A673 (cell line): ENCODE measurements at regions not wholly inside any gene's neighbourhood (a gene's known extent, or its start where the extent isn't known, plus 50 kb on each side); places are given as distances from the start of the nearest gene placed in this dataset.
"Not testable (repeated sequence)": the region's sequence is repeated elsewhere in the genome, so short reads cannot be mapped to it uniquely, and the experiment has no call there.

Experiments
- BruUV-seq: library from RNA; stranded (reverse); fragments of 400-500 nt; replicated peaks from 2 replicates; lab custom pipeline; 2021; lab: Mats Ljungman, UMichigan
- CTCF ChIA-PET: fragments of 300-600 bp; sonication (Branson Sonifier 250); formaldehyde crosslinking; loops from one replicate; lab custom pipeline; 2022; ENCODE audit warnings: antibody characterized with exemption; lab: Charles Lee
- POLR2A ChIA-PET: fragments of 300-600 bp; sonication (Branson Sonifier 250); formaldehyde crosslinking; loops from one replicate; lab custom pipeline; 2022; ENCODE audit warnings: antibody characterized with exemption; ENCODE audit not compliant: low non-redundant PET; lab: Charles Lee
- DNase-seq: peaks from one replicate; pipeline ENCODE4 v3.0.0-alpha.2; 2015; ENCODE audit warnings: low spot score
- H3K27ac ChIP-seq: fragments of 200-600 bp; sonication (generic); 2 replicates; pipeline ENCODE4 v1.5.1; 2016; ENCODE audit warnings: mixed run types, low read depth, mild to moderate bottlenecking, mixed read lengths, antibody characterized with exemption, low read length; ENCODE audit not compliant: poor library complexity, severe bottlenecking
- H3K27me3 ChIP-seq: fragments of 200-600 bp; sonication (generic); replicated peaks from 2 replicates; pipeline ENCODE4 v1.6.1; 2017; ENCODE audit warnings: mixed run types, low read depth, mild to moderate bottlenecking, mixed read lengths, antibody characterized with exemption, low read length; ENCODE audit not compliant: insufficient read depth, poor library complexity
- H3K36me3 ChIP-seq: fragments of 200-600 bp; sonication (generic); 2 replicates; pipeline ENCODE4 v1.6.1; 2016; ENCODE audit warnings: mixed run types, mild to moderate bottlenecking, mixed read lengths, antibody characterized with exemption, low read length; ENCODE audit not compliant: insufficient read depth, poor library complexity, severe bottlenecking
- H3K4me1 ChIP-seq: fragments of 200-600 bp; sonication (generic); 2 replicates; pipeline ENCODE4 v1.6.1; 2017; ENCODE audit warnings: mixed run types, mild to moderate bottlenecking, mixed read lengths, antibody characterized with exemption, low read length; ENCODE audit not compliant: insufficient read depth, poor library complexity, severe bottlenecking
- H3K4me3 ChIP-seq: fragments of 200-600 bp; sonication (generic); 2 replicates; pipeline ENCODE4 v1.5.1; 2016; ENCODE audit warnings: low read depth, mixed run types, mild to moderate bottlenecking, mixed read lengths, low read length; ENCODE audit not compliant: poor library complexity, severe bottlenecking
- H3K9me3 ChIP-seq: fragments of 200-600 bp; sonication (generic); 2 replicates; pipeline ENCODE4 v1.6.1; 2016; ENCODE audit warnings: mixed run types, low read depth, mild to moderate bottlenecking, mixed read lengths, antibody characterized with exemption, low read length; ENCODE audit not compliant: poor library complexity, severe bottlenecking
- intact Hi-C: fragments of 100-400 bp; cut with micrococcal nuclease; formaldehyde crosslinking; loops from one replicate; pipeline ENCODE4 v1.10.0; 2022; ENCODE audit not compliant: unreplicated experiment

DNA sequence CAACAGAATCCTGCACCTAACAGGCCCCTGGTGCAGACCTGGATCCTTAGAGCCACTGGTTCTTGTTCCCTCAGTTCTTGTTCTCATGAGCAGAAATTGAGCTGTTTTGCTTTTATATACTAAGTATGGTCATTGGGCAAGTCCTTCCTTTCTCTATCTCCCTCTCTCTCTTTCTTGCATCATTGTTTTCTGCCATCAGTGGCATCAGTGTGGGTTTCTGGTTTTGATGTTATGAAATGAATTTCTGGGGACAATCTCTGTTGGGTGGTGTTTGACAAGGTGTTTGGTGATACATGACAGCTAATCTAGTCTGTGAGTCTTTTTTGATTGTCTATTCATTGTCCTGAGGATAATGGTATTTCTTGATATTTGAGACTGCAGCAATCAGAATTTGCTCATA is 168.0 kb upstream of the NOTCH2NLA start:
- H3K27ac ChIP-seq, H3K4me3 ChIP-seq, intact Hi-C loops, CTCF ChIA-PET, BruUV-seq, H3K27me3 ChIP-seq, DNase-seq, H3K4me1 ChIP-seq, H3K9me3 ChIP-seq, POLR2A ChIA-PET, H3K36me3 ChIP-seq: not testable (repeated sequence)

DNA sequence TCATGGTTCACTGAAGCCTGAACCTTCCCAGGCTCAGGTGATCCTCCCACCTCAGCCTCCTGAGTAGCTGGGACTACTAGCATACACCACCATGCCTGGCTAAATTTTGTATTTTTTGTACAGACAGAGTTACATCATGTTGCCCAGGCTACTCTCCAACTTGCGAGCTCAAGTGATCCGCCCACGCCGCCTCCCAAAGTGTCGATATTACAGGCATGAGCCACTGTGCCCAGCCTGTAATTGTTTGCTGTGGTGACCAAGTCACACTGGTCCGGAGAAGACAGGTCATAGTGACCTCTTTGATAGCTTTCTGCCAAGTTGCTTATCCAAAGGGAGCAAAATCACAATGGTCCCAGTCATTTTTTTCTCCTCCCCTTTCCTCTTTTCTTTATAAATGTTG is 167.4 kb upstream of the NOTCH2NLA start:
- intact Hi-C loops, CTCF ChIA-PET, POLR2A ChIA-PET, H3K27ac ChIP-seq, H3K27me3 ChIP-seq, H3K4me3 ChIP-seq, H3K4me1 ChIP-seq, H3K36me3 ChIP-seq, BruUV-seq, DNase-seq, H3K9me3 ChIP-seq: not testable (repeated sequence)

DNA sequence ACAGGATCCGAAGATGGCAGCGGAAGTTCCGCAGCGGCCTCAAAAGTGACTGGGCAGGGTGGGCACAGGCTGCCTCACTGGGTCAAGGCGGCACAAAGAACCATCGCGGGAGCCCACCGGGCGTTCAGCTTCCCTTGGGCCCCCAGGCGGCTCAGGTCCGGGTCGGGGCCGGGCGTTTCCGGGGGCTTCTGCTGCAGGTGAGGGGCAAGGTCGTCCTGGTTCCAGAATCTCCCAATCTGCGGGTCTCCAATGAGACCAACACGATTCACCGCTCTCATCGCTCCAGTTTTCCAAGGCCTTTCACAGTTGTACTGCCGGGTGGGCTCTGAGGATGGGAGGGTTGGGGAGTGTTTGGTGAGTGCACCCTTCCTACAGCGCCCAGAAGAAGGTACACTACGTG is 165.0 kb upstream of the NOTCH2NLA start:
- H3K9me3 ChIP-seq, BruUV-seq, DNase-seq, POLR2A ChIA-PET, CTCF ChIA-PET, H3K36me3 ChIP-seq, intact Hi-C loops, H3K4me1 ChIP-seq, H3K27me3 ChIP-seq, H3K27ac ChIP-seq, H3K4me3 ChIP-seq: not testable (repeated sequence)

- H3K9me3 ChIP-seq, CTCF ChIA-PET, H3K27ac ChIP-seq, H3K27me3 ChIP-seq, H3K4me3 ChIP-seq, H3K36me3 ChIP-seq, POLR2A ChIA-PET, BruUV-seq, H3K4me1 ChIP-seq, DNase-seq, intact Hi-C loops: not testable (repeated sequence)
Measured at GRCh38 chr1:146393154-146393553, 164.3 kb upstream of the NOTCH2NLA start.

GRCh38 chr1:146389178-146389577 is 160.4 kb upstream of the NOTCH2NLA start:
- H3K9me3 ChIP-seq, BruUV-seq, CTCF ChIA-PET, H3K36me3 ChIP-seq, intact Hi-C loops, DNase-seq, H3K4me1 ChIP-seq, H3K4me3 ChIP-seq, POLR2A ChIA-PET, H3K27me3 ChIP-seq, H3K27ac ChIP-seq: not testable (repeated sequence)

DNA sequence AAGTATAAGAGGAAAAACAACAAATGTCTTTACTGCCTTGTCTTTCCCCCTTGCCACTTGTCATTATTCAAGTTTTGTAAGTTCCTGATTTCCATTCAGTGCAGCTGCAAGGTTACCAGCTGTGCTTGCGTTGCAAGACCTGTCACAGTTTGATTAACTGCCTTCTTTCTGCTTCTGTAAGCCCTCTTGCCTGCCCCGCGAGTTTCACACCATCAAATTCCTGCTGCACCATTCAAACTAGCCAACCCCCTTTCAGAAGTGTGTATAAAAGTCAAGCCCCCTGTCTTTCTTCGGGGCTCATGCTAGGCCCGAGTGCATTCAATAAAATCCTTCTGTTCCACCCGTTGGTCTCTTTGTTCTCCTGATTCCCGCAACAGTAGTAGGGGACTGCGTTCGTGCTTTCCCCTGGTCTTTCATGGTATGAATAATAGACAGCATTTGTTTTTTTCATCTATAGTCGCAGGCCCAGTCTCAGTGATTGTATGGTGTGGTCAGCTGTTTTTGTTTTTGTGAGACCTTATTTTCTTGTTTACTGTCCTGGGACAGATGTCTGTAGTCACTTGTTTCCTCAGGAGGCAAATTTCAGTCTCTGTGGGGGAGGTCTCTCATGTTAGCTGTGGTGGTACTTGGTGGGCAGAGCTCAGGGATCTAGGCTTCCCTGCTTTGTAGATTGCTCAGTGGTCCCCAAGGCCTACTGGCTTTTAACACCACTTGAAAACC is 159.1 kb upstream of the NOTCH2NLA start:
- H3K4me3 ChIP-seq, BruUV-seq, H3K27me3 ChIP-seq, H3K4me1 ChIP-seq, intact Hi-C loops, H3K36me3 ChIP-seq, CTCF ChIA-PET, H3K9me3 ChIP-seq: not testable (repeated sequence)
- peak overlapping the region; percentile 96 for H3K27ac ChIP-seq
- peak; percentile 82 for DNase-seq
- POLR2A ChIA-PET: interaction anchor here (0.8 to 1.0 kb wide), 2 partner anchors 9 to 11 kb away, joined by 15 read pairs; no protein-coding TSS in a partner anchor

DNA sequence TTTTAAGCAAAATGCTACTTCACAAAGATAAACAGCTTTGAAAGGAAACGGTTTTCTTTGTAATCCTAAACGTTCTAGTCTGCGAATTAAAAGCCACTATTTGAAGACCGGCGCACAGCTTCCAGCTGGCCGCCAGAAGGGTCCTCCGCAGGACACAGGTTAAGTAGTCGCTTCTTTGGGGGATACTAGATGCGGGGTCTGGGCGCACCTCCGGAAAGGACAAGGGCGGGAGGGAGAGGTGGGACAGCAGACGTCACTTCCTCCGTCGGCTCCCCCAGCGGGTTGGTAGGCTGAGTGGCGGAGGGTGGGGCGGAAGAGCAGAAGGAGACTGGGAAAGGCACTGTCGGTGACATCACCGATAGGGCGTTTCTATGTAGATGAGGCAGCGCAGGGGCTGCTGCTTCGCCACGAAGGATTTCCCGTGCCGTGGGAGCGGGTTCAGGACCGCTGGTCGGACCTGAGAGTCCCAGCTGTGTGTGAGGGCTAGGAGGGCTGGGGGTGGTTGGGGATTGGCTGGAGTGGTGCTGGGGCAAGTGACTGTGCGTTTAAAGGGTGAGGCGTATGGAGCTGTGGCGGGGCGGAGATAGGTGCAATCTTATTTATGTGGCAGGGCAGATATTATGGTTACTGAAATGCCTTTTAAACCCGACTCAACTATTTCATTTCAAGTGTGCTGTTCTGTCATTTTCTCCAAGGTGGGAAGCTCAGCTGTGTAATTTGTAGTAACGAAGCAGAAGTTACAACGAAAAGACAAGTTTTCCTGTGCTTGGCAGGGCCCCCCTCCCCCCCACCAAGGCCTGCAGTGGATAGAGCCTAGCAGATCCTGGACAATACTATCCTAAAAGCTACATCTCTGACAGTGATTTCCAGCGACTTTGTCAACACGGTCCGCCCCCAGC is 158.3 kb upstream of the NOTCH2NLA start:
- CTCF ChIA-PET, H3K27me3 ChIP-seq, intact Hi-C loops, H3K9me3 ChIP-seq, H3K4me1 ChIP-seq, H3K36me3 ChIP-seq: not testable (repeated sequence)
- POLR2A ChIA-PET: interaction anchor here (0.6 to 1.0 kb wide), 3 partner anchors 8 to 929 kb away, joined by 7 to 15 read pairs (median 15); no protein-coding TSS in a partner anchor
- peak overlapping the region; percentile 43 for H3K4me3 ChIP-seq
- H3K27ac ChIP-seq: peak overlapping the region; percentile 96
- TSS peak; percentile 99 for BruUV-seq
- peak; percentile 98 for DNase-seq
